GM23248 (cell line): ENCODE measurements at regions not wholly inside any gene's neighbourhood (a gene's known extent, or its start where the extent isn't known, plus 50 kb on each side); places are given as distances from the start of the nearest gene placed in this dataset.

Experiments
- DNase-seq: peaks from one replicate; pipeline ENCODE4 v3.0.0-alpha.2; 2015
- H2AFZ ChIP-seq: fragments of 200-600 bp; sonication (generic); 2 replicates; pipeline ENCODE4 v1.6.1; 2016; ENCODE audit warnings: antibody characterized with exemption
- H3F3A ChIP-seq: fragments of 200-600 bp; sonication (generic); 2 replicates; pipeline ENCODE4 v1.6.1; 2016; ENCODE audit warnings: mild to moderate bottlenecking, antibody characterized with exemption, mixed run types; ENCODE audit not compliant: insufficient read depth
- H3K27ac ChIP-seq: fragments of 200-600 bp; sonication (generic); 2 replicates; pipeline ENCODE4 v1.5.1; 2016; ENCODE audit warnings: mild to moderate bottlenecking
- H3K27me3 ChIP-seq: fragments of 200-600 bp; sonication (generic); replicated peaks from 2 replicates; pipeline ENCODE4 v1.6.1; 2016; ENCODE audit warnings: mild to moderate bottlenecking; ENCODE audit not compliant: insufficient read depth
- H3K36me3 ChIP-seq: fragments of 200-600 bp; sonication (generic); 2 replicates; pipeline ENCODE4 v1.6.1; 2016; ENCODE audit warnings: low read depth, mild to moderate bottlenecking
- H3K4me1 ChIP-seq: fragments of 200-600 bp; sonication (generic); 2 replicates; pipeline ENCODE4 v1.6.1; 2016; ENCODE audit warnings: mild to moderate bottlenecking; ENCODE audit not compliant: insufficient read depth
- H3K4me2 ChIP-seq: fragments of 200-600 bp; sonication (generic); one replicate; pipeline ENCODE4 v1.6.1; 2016; ENCODE audit warnings: mild to moderate bottlenecking; ENCODE audit not compliant: unreplicated experiment
- H3K4me3 ChIP-seq: fragments of 200-600 bp; sonication (generic); 2 replicates; pipeline ENCODE4 v1.5.1; 2016; ENCODE audit warnings: mild to moderate bottlenecking
- H3K79me2 ChIP-seq: fragments of 200-600 bp; sonication (generic); 2 replicates; pipeline ENCODE4 v1.6.1; 2016; ENCODE audit warnings: mild to moderate bottlenecking; ENCODE audit not compliant: insufficient read depth
- H3K9ac ChIP-seq: fragments of 200-600 bp; sonication (generic); 2 replicates; pipeline ENCODE4 v1.6.1; 2016; ENCODE audit warnings: mild to moderate bottlenecking
- H3K9me2 ChIP-seq: fragments of 200-600 bp; sonication (generic); 2 replicates; pipeline ENCODE4 v1.6.1; 2016; ENCODE audit warnings: mixed run types, mild to moderate bottlenecking, moderate library complexity; ENCODE audit not compliant: insufficient read depth
- H3K9me3 ChIP-seq: fragments of 200-600 bp; sonication (generic); one replicate; pipeline ENCODE4 v1.6.1; 2017; ENCODE audit warnings: low read depth
- H4K20me1 ChIP-seq: fragments of 200-600 bp; sonication (generic); 2 replicates; pipeline ENCODE4 v1.6.0; 2016; ENCODE audit not compliant: insufficient read depth
- EZH2 ChIP-seq: fragments of 200-600 bp; sonication (generic); IDR thresholded peaks from 2 replicates; pipeline ENCODE4 v1.6.1; 2018; ENCODE audit warnings: antibody characterized with exemption, mild to moderate bottlenecking; ENCODE audit not compliant: insufficient read depth, poor library complexity, severe bottlenecking
- EZH2phosphoT487 ChIP-seq: fragments of 200-600 bp; sonication (generic); IDR thresholded peaks from 2 replicates; pipeline ENCODE4 v1.6.1; 2018; ENCODE audit warnings: antibody characterized with exemption, moderate library complexity, mild to moderate bottlenecking, low read depth; ENCODE audit not compliant: insufficient read depth
- WGBS, 2 experiments: methylation state at CpG; one replicate each; pipeline ENCODE4 v1.1.6; 2015 to 2017; ENCODE audit warnings: low lambda C conversion rate in 2 of 2, low coverage in 1 of 2; ENCODE audit errors: missing lambda C conversion rate in 2 of 2; 5-methylcytosine and 5-hydroxymethylcytosine counted together
- in situ Hi-C: fragments of 300-500 bp; cut with MboI; formaldehyde crosslinking; loops from 2 replicates; pipeline ENCODE4 v1.15.0; 2020

- DNase-seq, result no peak
- Histone ChIP-seq H3K79me2 (no peaks in the 10 kb centered on the region), H2AFZ (no peak overlapping the region), H3F3A (no peaks in the 10 kb centered on the region), H3K36me3 (no peaks in the 10 kb centered on the region), H3K4me3 (no peak overlapping the region), H3K9me2 (no peaks in the 10 kb centered on the region), H3K4me1 (no peaks in the 10 kb centered on the region), H3K9me3 (no peaks in the 10 kb centered on the region), H4K20me1 (no peaks in the 10 kb centered on the region), H3K27me3 (no peaks in the 10 kb centered on the region), H3K9ac (no peak overlapping the region), H3K4me2 (no peak overlapping the region), H3K27ac (no peak overlapping the region)
- 63 to 72% methylated on average over 10 of the region's 10 CpGs for WGBS, 2 experiments
- no peak for TF ChIP-seq EZH2
- no peak for TF ChIP-seq EZH2phosphoT487
- in situ Hi-C loops, result no loop called here
Observed at GRCh38 chr17:45650561-45650960, 133.6 kb upstream of the CRHR1 start.

DNA sequence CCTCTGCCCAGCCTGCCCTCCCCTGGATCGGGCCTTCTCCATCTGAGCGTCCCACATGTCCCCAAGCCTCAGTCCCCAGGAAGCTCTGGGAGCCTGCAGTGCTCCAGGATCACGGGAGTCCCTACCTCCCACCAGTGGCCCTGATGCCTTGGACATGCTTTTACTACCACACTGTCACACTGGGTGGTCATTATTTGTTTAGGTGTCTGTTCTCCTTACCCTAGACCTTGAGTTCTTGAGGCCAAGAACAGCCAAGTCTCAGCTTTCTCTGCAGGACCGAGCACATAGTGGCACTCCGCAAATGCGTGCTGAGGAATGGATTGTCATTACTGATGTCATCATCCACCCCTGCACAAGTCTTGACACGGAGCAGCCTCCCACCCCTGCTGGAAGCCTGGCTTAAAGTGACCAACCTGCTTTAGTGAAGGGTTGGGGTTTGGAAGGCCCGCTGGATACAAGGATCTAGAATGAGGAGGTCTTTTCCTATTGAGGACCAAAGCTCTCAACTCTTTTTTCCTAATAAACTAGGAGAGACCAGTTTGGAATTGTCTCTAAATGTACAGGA, 132.9 kb upstream of the CRHR1 start:
- Histone ChIP-seq H3K4me3 (no peak overlapping the region), H2AFZ (no peak overlapping the region), H3K9me3 (no peaks in the 10 kb centered on the region), H3K4me1 (no peaks in the 10 kb centered on the region), H3K4me2 (no peak overlapping the region), H3K9ac (no peak overlapping the region), H3F3A (no peaks in the 10 kb centered on the region), H3K27me3 (no peaks in the 10 kb centered on the region), H3K79me2 (no peaks in the 10 kb centered on the region), H3K9me2 (no peaks in the 10 kb centered on the region), H4K20me1 (no peaks in the 10 kb centered on the region), H3K36me3 (no peaks in the 10 kb centered on the region), H3K27ac (no peak overlapping the region)
- TF ChIP-seq EZH2phosphoT487 (no peak), EZH2 (no peak)
- in situ Hi-C loops, result no loop called here
- no peak for DNase-seq
- 75 to 79% methylated on average over 8 of the region's 8 CpGs for WGBS, 2 experiments

DNA sequence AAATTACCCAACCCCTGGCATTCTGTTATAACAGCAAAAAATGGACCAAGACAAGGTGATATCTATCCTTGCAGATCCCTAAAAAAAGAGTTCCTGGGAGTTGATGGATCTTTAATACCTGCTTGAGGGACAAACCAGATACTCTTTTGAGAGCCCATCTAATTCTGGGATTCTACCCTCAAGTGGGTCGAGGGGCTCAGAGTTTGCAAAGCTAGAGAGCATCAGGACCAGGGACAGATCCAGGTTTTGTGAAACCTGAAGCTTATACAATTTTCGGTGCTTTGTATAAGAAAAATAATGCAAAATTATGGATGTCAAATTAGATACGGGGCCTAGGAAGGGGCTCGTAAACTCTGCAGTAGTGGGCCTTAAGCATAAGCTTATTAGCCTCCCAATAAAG, 130.5 kb upstream of the CRHR1 start:
- H3K9ac ChIP-seq, result no peak overlapping the region
- H3K9me2 ChIP-seq, result no peaks in the 10 kb centered on the region
- no peaks in the 10 kb centered on the region for H3K27me3 ChIP-seq
- no peaks in the 10 kb centered on the region for H4K20me1 ChIP-seq
- no peaks in the 10 kb centered on the region for H3K4me1 ChIP-seq
- H3K79me2 ChIP-seq, result no peaks in the 10 kb centered on the region
- in situ Hi-C loops, result no loop called here
- no peak overlapping the region for H3K4me3 ChIP-seq
- DNase-seq, result no peak
- no peaks in the 10 kb centered on the region for H3F3A ChIP-seq
- H3K27ac ChIP-seq, result no peak overlapping the region
- TF ChIP-seq EZH2phosphoT487 (no peak), EZH2 (no peak)
- H3K9me3 ChIP-seq, result no peaks in the 10 kb centered on the region
- no peak overlapping the region for H3K4me2 ChIP-seq
- no peak overlapping the region for H2AFZ ChIP-seq
- WGBS, 2 experiments, result 19 to 27% methylated on average over 4 of the region's 4 CpGs
- H3K36me3 ChIP-seq, result no peaks in the 10 kb centered on the region

- Histone ChIP-seq H3K79me2 (no peaks in the 10 kb centered on the region), H3K27me3 (no peaks in the 10 kb centered on the region; the same call in none of the 2 replicates), H3K27ac (no peak overlapping the region), H3K4me2 (no peak overlapping the region), H3K36me3 (no peaks in the 10 kb centered on the region), H2AFZ (no peak overlapping the region), H3K9ac (no peak overlapping the region), H3K4me3 (no peak overlapping the region), H3F3A (no peaks in the 10 kb centered on the region), H4K20me1 (no peaks in the 10 kb centered on the region), H3K9me3 (no peaks in the 10 kb centered on the region), H3K9me2 (no peaks in the 10 kb centered on the region), H3K4me1 (no peaks in the 10 kb centered on the region)
- no peak for DNase-seq
- WGBS, 2 experiments, result 78% methylated on average over 11 of the region's 11 CpGs
- no peak for TF ChIP-seq EZH2
- no peak for TF ChIP-seq EZH2phosphoT487
- in situ Hi-C loops, result no loop called here
Observed at GRCh38 chr17:45656527-45657181, 127.5 kb upstream of the CRHR1 start.
